Lower lobe of right lung (tissue), 2 donors: ENCODE measurements at regions not wholly inside any gene's neighbourhood (a gene's known extent, or its start where the extent isn't known, plus 50 kb on each side); places are given as distances from the start of the nearest gene placed in this dataset.
"Not testable (repeated sequence)": the region's sequence is repeated elsewhere in the genome, so short reads cannot be mapped to it uniquely, and the experiment has no call there.

ENCODE experiments used
- ATAC-seq, 2 donors: fragments of 200-7000 bp; cut with Tn5 transposase; one replicate each; pipeline ENCODE4 v1.9.1; 2020 to 2022; ENCODE audit warnings: mild to moderate bottlenecking in 2 of 2, moderate library complexity in 2 of 2
- DNase-seq: peaks from one replicate; pipeline ENCODE4 v3.0.0-alpha.2; 2020
- H3K27ac ChIP-seq: fragments of 200-600 bp; one replicate; pipeline ENCODE4 v1.8.0; 2022
- H3K27me3 ChIP-seq: fragments of 200-600 bp; one replicate; pipeline ENCODE4 v1.8.0; 2022; ENCODE audit warnings: low read depth
- H3K36me3 ChIP-seq: fragments of 200-600 bp; one replicate; pipeline ENCODE4 v1.8.0; 2022; ENCODE audit warnings: mild to moderate bottlenecking
- H3K4me1 ChIP-seq: fragments of 200-600 bp; one replicate; pipeline ENCODE4 v1.8.0; 2022
- H3K4me3 ChIP-seq: fragments of 200-600 bp; one replicate; pipeline ENCODE4 v1.8.0; 2022; ENCODE audit warnings: mild to moderate bottlenecking
- H3K9me3 ChIP-seq: fragments of 200-600 bp; one replicate; pipeline ENCODE4 v1.8.0; 2022
- CTCF ChIP-seq: fragments of 200-600 bp; IDR thresholded peaks from one replicate; pipeline ENCODE4 v1.8.0; 2022; ENCODE audit warnings: antibody characterized with exemption, mild to moderate bottlenecking
- intact Hi-C: fragments of 100-400 bp; cut with DNase I; formaldehyde crosslinking; loops from one replicate; pipeline ENCODE4 v1.11.0; 2022
- donor health status: DM: no; HTN: yes; CAD: no; lungs with severe emphysema.

GRCh38 chr3:81086348-81086747 is 675.1 kb downstream of the GBE1 start:
- Histone ChIP-seq H3K4me1 (no peaks in the 10 kb centered on the region), H3K36me3 (no peaks in the 10 kb centered on the region), H3K9me3 (no peaks in the 10 kb centered on the region), H3K4me3 (no peak overlapping the region), H3K27ac (no peak overlapping the region), H3K27me3 (no peaks in the 10 kb centered on the region)
- no peak for TF ChIP-seq CTCF
- DNase-seq, result no peak
- intact Hi-C loops, result no loop called here
- ATAC-seq, result no peak

GRCh38 chr3:81080608-81081007 is 680.8 kb downstream of the GBE1 start:
- Histone ChIP-seq H3K36me3 (no peaks in the 10 kb centered on the region), H3K27ac (no peak overlapping the region), H3K27me3 (no peaks in the 10 kb centered on the region), H3K4me1 (no peaks in the 10 kb centered on the region), H3K4me3 (no peak overlapping the region), H3K9me3 (no peaks in the 10 kb centered on the region)
- ATAC-seq (no peak), DNase-seq (no peak)
- intact Hi-C loops, result no loop called here
- TF ChIP-seq CTCF, result no peak

GRCh38 chr3:81072591-81072990 is 688.9 kb downstream of the GBE1 start:
- Histone ChIP-seq H3K27ac (no peak overlapping the region), H3K9me3 (no peaks in the 10 kb centered on the region), H3K36me3 (no peaks in the 10 kb centered on the region), H3K4me1 (no peaks in the 10 kb centered on the region), H3K27me3 (no peaks in the 10 kb centered on the region), H3K4me3 (no peak overlapping the region)
- DNase-seq (no peak), ATAC-seq (no peak)
- TF ChIP-seq CTCF, result no peak
- intact Hi-C loops, result no loop called here

GRCh38 chr3:81068546-81068945 is 692.9 kb downstream of the GBE1 start:
- intact Hi-C loops, result no loop called here
- Histone ChIP-seq H3K36me3 (no peaks in the 10 kb centered on the region), H3K4me1 (no peaks in the 10 kb centered on the region), H3K9me3 (no peaks in the 10 kb centered on the region), H3K27ac (no peak overlapping the region), H3K4me3 (no peak overlapping the region), H3K27me3 (no peaks in the 10 kb centered on the region)
- no peak for TF ChIP-seq CTCF
- no peak for DNase-seq
- no peak for ATAC-seq

- H3K9me3 ChIP-seq, result no peaks in the 10 kb centered on the region
- H3K4me1 ChIP-seq, result no peaks in the 10 kb centered on the region
- no peaks in the 10 kb centered on the region for H3K27me3 ChIP-seq
- DNase-seq (no peak), ATAC-seq (no peak)
- intact Hi-C loops, result no loop called here
- H3K36me3 ChIP-seq, result no peaks in the 10 kb centered on the region
- no peak overlapping the region for H3K27ac ChIP-seq
- no peak overlapping the region for H3K4me3 ChIP-seq
- TF ChIP-seq CTCF, result no peak
These were observed 697.5 kb downstream of the GBE1 start for GRCh38 chr3:81063896-81064295.

GRCh38 chr3:81051133-81051532 is 710.3 kb downstream of the GBE1 start:
- H3K4me1 ChIP-seq, H3K36me3 ChIP-seq, DNase-seq, H3K27me3 ChIP-seq, H3K4me3 ChIP-seq, ATAC-seq, intact Hi-C loops, H3K27ac ChIP-seq, H3K9me3 ChIP-seq: not testable (repeated sequence)
